ENCODE measurements at regions not wholly inside any gene's neighbourhood (a gene's known extent, or its start where the extent isn't known, plus 50 kb on each side); places are given as distances from the start of the nearest gene placed in this dataset.
A peak's percentile ranks its signal among the peaks of the same experiment; 100 is the strongest.

GRCh38 chrX:39729981-39730661 lies 367.6 kb downstream of the BCOR start:
- H3K4me3 ChIP-seq (ENCODE audit: low read depth, low read length): no peak overlapping the region
- no peak for TF ChIP-seq CTCF (IDR thresholded peaks at IDR 0.05; ENCODE audit: borderline replicate concordance, insufficient read depth, low read depth, low read length)

DNA sequence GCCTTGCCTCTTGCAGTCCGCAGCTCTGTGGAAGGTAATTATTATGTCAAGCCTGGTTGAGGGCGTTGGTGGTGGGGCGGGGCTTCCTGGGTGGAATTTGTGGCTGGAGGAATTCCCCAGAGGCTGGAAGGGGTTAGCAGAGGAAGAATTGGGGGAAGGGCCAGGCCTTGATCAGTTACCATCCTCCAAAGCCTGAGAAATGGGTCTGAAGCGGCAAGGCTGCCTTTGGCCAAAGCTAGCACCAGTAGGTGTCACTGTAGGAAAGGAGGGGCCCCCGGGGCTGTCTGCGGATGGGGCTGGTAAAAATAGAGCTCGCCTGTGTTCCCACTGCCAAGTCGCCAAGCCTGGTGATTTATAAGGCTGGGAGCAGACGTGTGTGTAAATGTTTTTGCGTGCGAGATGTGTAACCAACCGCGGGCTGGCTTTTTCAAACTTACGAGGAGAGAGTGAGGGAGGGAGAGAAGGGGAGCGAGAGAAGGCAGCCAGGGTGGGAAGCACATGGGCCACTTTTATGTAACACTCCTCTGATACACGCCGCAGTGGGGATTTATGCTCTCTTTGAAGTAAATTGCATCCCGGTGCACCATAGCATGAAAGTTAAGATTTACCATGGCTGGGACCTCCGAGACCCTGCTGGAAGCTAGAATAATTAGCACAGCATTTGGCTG lies 367.0 kb downstream of the BCOR start:
- no peak overlapping the region for H3K4me3 ChIP-seq (ENCODE audit: low read depth, low read length)
- TF ChIP-seq CTCF (IDR thresholded peaks at IDR 0.05; ENCODE audit: borderline replicate concordance, insufficient read depth, low read depth, low read length): peak; percentile 79

- no peak overlapping the region for H3K4me3 ChIP-seq (ENCODE audit: low read depth, low read length)
- TF ChIP-seq CTCF (IDR thresholded peaks at IDR 0.05; ENCODE audit: borderline replicate concordance, insufficient read depth, low read depth, low read length): no peak
Measured at GRCh38 chrX:39731330-39731667, 366.5 kb downstream of the BCOR start.

DNA sequence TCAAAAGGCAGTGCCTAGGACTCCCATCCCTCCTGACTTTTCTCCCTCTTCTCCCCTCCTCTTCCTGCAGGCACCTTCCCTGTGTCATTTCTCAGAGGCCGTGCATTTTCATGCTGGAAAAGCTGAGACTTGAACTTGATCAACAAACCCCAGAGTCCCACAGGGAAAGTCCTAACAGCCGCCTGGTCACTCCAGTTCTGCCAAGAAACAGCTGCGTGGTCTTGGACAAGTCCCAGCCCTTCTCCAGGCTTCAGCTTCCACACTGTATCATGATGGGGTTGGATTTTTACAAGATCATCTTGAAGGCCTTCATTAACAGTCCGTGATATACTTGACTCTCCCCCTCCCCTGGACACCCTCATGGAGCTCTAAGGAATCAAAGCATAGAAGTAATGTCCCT lies 366.0 kb downstream of the BCOR start:
- no peak for TF ChIP-seq CTCF (IDR thresholded peaks at IDR 0.05; ENCODE audit: borderline replicate concordance, insufficient read depth, low read depth, low read length)
- H3K4me3 ChIP-seq (ENCODE audit: low read depth, low read length): no peak overlapping the region

DNA sequence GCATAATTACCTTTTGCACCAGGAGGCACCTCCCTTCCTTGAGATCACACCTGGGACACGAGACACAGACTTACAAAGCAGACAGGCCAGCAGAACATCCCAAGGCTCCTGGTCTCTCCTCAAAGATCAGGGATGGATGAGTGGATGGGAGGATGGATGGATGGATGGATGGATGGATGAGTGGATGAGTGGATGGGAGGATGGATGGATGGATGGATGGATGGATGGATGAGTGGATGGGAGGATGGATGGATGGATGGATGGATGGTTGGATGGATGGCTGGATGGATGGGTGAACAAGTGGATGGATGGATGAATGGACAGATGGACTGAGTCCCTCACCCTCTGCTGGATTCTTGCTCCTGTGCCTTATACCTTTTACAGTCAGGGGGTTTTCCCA lies 364.0 kb downstream of the BCOR start:
- no peak for TF ChIP-seq CTCF (IDR thresholded peaks at IDR 0.05; ENCODE audit: borderline replicate concordance, insufficient read depth, low read depth, low read length)
- no peak overlapping the region for H3K4me3 ChIP-seq (ENCODE audit: low read depth, low read length)

- TF ChIP-seq CTCF (IDR thresholded peaks at IDR 0.05; ENCODE audit: borderline replicate concordance, insufficient read depth, low read depth, low read length): no peak
Measured at GRCh38 chrX:39734174-39734776, 363.5 kb downstream of the BCOR start.

More at GRCh38 chrX:39734174-39734776, 363.5 kb downstream of the BCOR start:
- H3K4me3 ChIP-seq (ENCODE audit: low read depth, low read length): no peak overlapping the region

All from GM12875 (cell line).